ENCODE measurements at regions not wholly inside any gene's neighbourhood (a gene's known extent, or its start where the extent isn't known, plus 50 kb on each side); places are given as distances from the start of the nearest gene placed in this dataset. TPM values are rescaled to one million over a fixed set of nuclear protein-coding genes. Genes with fewer than 3 reads are reported as not detected.

DNA sequence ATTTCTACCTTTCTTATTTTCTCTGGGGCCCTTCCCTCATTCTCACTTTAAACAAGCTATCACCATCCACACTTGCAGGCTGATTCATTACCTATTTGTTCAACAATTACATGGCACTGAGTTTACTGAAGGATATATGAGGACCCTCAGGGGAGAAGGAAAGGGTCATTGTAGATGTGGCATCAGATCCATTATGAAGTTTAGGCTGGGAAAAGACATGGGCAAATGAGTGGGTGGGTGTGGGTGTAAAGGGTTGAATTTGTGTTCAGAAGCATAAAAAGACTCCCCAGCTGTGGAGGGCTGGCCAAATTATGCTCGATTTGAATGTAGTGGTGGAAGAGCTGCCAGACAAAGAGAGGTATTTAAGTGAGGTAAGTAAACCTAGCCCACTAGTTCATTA is 55.9 kb upstream of the MTAP start:
- Histone ChIP-seq H3K79me2 (ENCODE audit: control insufficient read depth, insufficient read depth, low read length) (no peaks in the 10 kb centered on the region), H3K4me3 (ENCODE audit: low read length) (no peak overlapping the region), H3K9ac (ENCODE audit: low read length) (no peak overlapping the region), H3K4ac (ENCODE audit: low read depth, low read length) (no peak overlapping the region), H3K23ac (ENCODE audit: low read length) (no peak overlapping the region), H3K79me1 (ENCODE audit: low read length) (no peaks in the 10 kb centered on the region), H4K5ac (ENCODE audit: low read length) (no peak overlapping the region), H2BK120ac (ENCODE audit: low read depth, low read length) (no peak overlapping the region), H4K8ac (ENCODE audit: low read depth, low read length) (no peak overlapping the region), H3K36me3 (ENCODE audit: control insufficient read depth, insufficient read depth, low read length) (no peaks in the 10 kb centered on the region), H3K4me2 (ENCODE audit: low read length) (no peak overlapping the region), H3K56ac (ENCODE audit: low read length) (no peak overlapping the region), H3K27me3 (ENCODE audit: insufficient read depth, low read length, poor library complexity) (peaks cover 30% of the 10 kb centered on the region), H3K27ac (ENCODE audit: low read depth, low read length) (no peak overlapping the region), H2AK5ac (ENCODE audit: low read length) (no peak overlapping the region), H2BK5ac (ENCODE audit: low read length) (no peak overlapping the region), H3K18ac (ENCODE audit: low read length) (no peak overlapping the region), H2BK15ac (replicated peaks; ENCODE audit: low read depth) (no peak overlapping the region), H3K4me1 (ENCODE audit: control insufficient read depth, low read depth, low read length) (no peaks in the 10 kb centered on the region)
- no peak for DNase-seq
- no CpG with 5 or more reads among the region's 1 CpG for WGBS (ENCODE audit: extremely low coverage, insufficient coverage, low lambda C conversion rate)

DNA sequence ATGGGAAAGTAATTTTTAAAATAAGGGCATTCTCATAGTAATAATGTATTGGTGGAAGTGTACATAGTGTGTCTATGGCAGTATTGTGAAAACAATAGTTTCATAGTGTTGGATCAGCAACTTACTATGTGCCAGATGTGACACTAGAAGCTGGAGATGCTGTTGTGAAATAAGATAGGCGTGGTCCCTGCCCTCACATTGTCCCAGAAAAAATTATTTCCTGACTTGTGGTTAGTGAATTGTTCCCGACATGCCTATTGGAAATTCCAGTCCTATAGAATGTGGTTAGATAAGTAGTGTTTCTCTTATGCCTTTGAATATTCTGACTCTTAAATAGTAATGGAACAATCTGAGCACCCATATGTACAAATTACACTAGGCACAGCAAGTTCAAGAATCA is 55.3 kb upstream of the MTAP start:
- Histone ChIP-seq H2AK5ac (ENCODE audit: low read length) (no peak overlapping the region), H3K4ac (ENCODE audit: low read depth, low read length) (no peak overlapping the region), H3K79me2 (ENCODE audit: control insufficient read depth, insufficient read depth, low read length) (no peaks in the 10 kb centered on the region), H3K27ac (ENCODE audit: low read depth, low read length) (no peak overlapping the region), H3K4me1 (ENCODE audit: control insufficient read depth, low read depth, low read length) (no peaks in the 10 kb centered on the region), H3K4me2 (ENCODE audit: low read length) (no peak overlapping the region), H3K27me3 (ENCODE audit: insufficient read depth, low read length, poor library complexity) (peaks cover 30% of the 10 kb centered on the region), H3K23ac (ENCODE audit: low read length) (no peak overlapping the region), H4K8ac (ENCODE audit: low read depth, low read length) (no peak overlapping the region), H3K79me1 (ENCODE audit: low read length) (no peaks in the 10 kb centered on the region), H4K5ac (ENCODE audit: low read length) (no peak overlapping the region), H2BK5ac (ENCODE audit: low read length) (no peak overlapping the region), H3K18ac (ENCODE audit: low read length) (no peak overlapping the region), H3K9ac (ENCODE audit: low read length) (no peak overlapping the region), H2BK120ac (ENCODE audit: low read depth, low read length) (no peak overlapping the region), H3K4me3 (ENCODE audit: low read length) (no peak overlapping the region), H3K56ac (ENCODE audit: low read length) (no peak overlapping the region), H3K36me3 (ENCODE audit: control insufficient read depth, insufficient read depth, low read length) (no peaks in the 10 kb centered on the region), H2BK15ac (replicated peaks; ENCODE audit: low read depth) (no peak overlapping the region)
- no peak for DNase-seq
- WGBS (ENCODE audit: extremely low coverage, insufficient coverage, low lambda C conversion rate): no CpG with 5 or more reads among the region's 2 CpGs

- Histone ChIP-seq H3K27ac (ENCODE audit: low read depth, low read length) (no peak overlapping the region), H3K36me3 (ENCODE audit: control insufficient read depth, insufficient read depth, low read length) (no peaks in the 10 kb centered on the region), H3K23ac (ENCODE audit: low read length) (no peak overlapping the region), H3K4me2 (ENCODE audit: low read length) (no peak overlapping the region), H2BK5ac (ENCODE audit: low read length) (no peak overlapping the region), H3K4ac (ENCODE audit: low read depth, low read length) (no peak overlapping the region), H3K4me1 (ENCODE audit: control insufficient read depth, low read depth, low read length) (no peaks in the 10 kb centered on the region), H3K56ac (ENCODE audit: low read length) (no peak overlapping the region), H2AK5ac (ENCODE audit: low read length) (no peak overlapping the region), H3K9ac (ENCODE audit: low read length) (no peak overlapping the region), H4K5ac (ENCODE audit: low read length) (no peak overlapping the region), H4K8ac (ENCODE audit: low read depth, low read length) (no peak overlapping the region), H3K27me3 (ENCODE audit: insufficient read depth, low read length, poor library complexity) (peaks cover 39% of the 10 kb centered on the region), H2BK120ac (ENCODE audit: low read depth, low read length) (no peak overlapping the region), H2BK15ac (replicated peaks; ENCODE audit: low read depth) (no peak overlapping the region), H3K79me2 (ENCODE audit: control insufficient read depth, insufficient read depth, low read length) (no peaks in the 10 kb centered on the region), H3K18ac (ENCODE audit: low read length) (no peak overlapping the region), H3K4me3 (ENCODE audit: low read length) (no peak overlapping the region), H3K79me1 (ENCODE audit: low read length) (no peaks in the 10 kb centered on the region)
- WGBS (ENCODE audit: extremely low coverage, insufficient coverage, low lambda C conversion rate): no CpG with 5 or more reads among the region's 3 CpGs
- no peak for DNase-seq
Observed at GRCh38 chr9:21750021-21750735, 52.3 kb upstream of the MTAP start.

DNA sequence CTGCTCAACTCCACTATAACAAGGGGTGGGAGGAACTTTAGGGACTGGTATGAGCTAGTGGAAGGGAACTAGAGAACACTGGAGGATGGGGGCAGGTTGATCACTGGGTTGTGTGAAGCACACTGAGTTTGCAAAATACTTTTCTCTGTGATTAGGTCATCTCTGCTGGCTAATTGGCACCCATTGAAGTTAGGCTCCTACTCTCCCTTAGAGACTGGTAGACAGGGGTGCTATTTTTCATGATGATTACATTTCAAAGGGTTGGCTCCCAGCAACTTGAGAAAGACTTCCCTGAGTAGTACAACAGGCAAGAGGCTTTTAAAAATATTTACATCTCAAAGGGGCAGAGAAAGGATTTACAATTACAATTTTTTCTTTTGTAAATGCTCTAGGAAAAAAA is 50.4 kb upstream of the MTAP start:
- H3K4me3 ChIP-seq (ENCODE audit: low read length): no peak overlapping the region
- H2BK5ac ChIP-seq (ENCODE audit: low read length): no peak overlapping the region
- H4K8ac ChIP-seq (ENCODE audit: low read depth, low read length): no peak overlapping the region
- H3K9ac ChIP-seq (ENCODE audit: low read length): no peak overlapping the region
- no peak overlapping the region for H3K23ac ChIP-seq (ENCODE audit: low read length)
- H3K4me2 ChIP-seq (ENCODE audit: low read length): no peak overlapping the region
- no peaks in the 10 kb centered on the region for H3K36me3 ChIP-seq (ENCODE audit: control insufficient read depth, insufficient read depth, low read length)
- no peak overlapping the region for H3K27ac ChIP-seq (ENCODE audit: low read depth, low read length)
- H3K4me1 ChIP-seq (ENCODE audit: control insufficient read depth, low read depth, low read length): no peaks in the 10 kb centered on the region
- H4K5ac ChIP-seq (ENCODE audit: low read length): no peak overlapping the region
- no peak overlapping the region for H3K56ac ChIP-seq (ENCODE audit: low read length)
- DNase-seq: peak; percentile 40
- H3K79me2 ChIP-seq (ENCODE audit: control insufficient read depth, insufficient read depth, low read length): no peaks in the 10 kb centered on the region
- H3K4ac ChIP-seq (ENCODE audit: low read depth, low read length): no peak overlapping the region
- H2BK120ac ChIP-seq (ENCODE audit: low read depth, low read length): no peak overlapping the region
- H2AK5ac ChIP-seq (ENCODE audit: low read length): no peak overlapping the region
- no peak overlapping the region for H2BK15ac ChIP-seq (replicated peaks; ENCODE audit: low read depth)
- H3K79me1 ChIP-seq (ENCODE audit: low read length): no peaks in the 10 kb centered on the region
- H3K18ac ChIP-seq (ENCODE audit: low read length): no peak overlapping the region
- peaks cover 36% of the 10 kb centered on the region for H3K27me3 ChIP-seq (ENCODE audit: insufficient read depth, low read length, poor library complexity)

Small RNA genes lying in the stretch of these regions (small RNA-seq; reads per million reads assigned to genes)
- gene RN7SL151P (ENCODE audit: insufficient read depth): not detected
